ENCODE measurements at regions not wholly inside any gene's neighbourhood (a gene's known extent, or its start where the extent isn't known, plus 50 kb on each side); places are given as distances from the start of the nearest gene placed in this dataset.

DNA sequence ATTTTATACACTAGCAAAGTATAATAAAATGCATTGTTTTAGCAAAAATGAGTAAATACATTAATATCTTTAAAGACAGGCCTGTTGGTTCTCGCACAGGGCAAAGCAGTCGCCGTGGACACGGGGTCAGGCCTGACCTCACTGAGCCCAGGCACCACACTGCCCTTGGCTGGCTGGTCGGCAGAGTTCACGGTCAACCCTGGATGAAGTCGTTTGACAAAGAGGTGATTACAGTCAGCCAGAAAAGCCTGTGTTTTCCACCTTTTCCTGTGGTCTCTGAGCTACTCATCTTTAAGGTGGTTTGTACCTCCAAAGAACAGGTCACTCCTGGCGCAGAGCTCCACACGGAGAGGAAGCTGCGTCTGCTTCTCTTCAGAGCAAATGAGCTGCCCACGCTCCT lies 191.5 kb downstream of the DLL1 start:
- no peaks in the 10 kb centered on the region for H3K36me3 ChIP-seq (ENCODE audit: control insufficient read depth in 4 of 4, insufficient read depth in 4 of 4, low read length in 4 of 4)
- peaks cover 0 to 4% (median 0%) of the 10 kb centered on the region in 4 donors for H3K9me3 ChIP-seq (ENCODE audit: control insufficient read depth in 4 of 4, insufficient read depth in 3 of 4, low read length in 3 of 4)
- TF ChIP-seq, protein P1, sequence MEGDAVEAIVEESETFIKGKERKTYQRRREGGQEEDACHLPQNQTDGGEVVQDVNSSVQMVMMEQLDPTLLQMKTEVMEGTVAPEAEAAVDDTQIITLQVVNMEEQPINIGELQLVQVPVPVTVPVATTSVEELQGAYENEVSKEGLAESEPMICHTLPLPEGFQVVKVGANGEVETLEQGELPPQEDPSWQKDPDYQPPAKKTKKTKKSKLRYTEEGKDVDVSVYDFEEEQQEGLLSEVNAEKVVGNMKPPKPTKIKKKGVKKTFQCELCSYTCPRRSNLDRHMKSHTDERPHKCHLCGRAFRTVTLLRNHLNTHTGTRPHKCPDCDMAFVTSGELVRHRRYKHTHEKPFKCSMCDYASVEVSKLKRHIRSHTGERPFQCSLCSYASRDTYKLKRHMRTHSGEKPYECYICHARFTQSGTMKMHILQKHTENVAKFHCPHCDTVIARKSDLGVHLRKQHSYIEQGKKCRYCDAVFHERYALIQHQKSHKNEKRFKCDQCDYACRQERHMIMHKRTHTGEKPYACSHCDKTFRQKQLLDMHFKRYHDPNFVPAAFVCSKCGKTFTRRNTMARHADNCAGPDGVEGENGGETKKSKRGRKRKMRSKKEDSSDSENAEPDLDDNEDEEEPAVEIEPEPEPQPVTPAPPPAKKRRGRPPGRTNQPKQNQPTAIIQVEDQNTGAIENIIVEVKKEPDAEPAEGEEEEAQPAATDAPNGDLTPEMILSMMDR (IDR thresholded peaks at IDR 0.05; ENCODE audit: control extremely low read depth, extremely low read depth), result no peak
- ATAC-seq (ENCODE audit: insufficient read depth, low FRiP score) (no peak), DNase-seq (no peak)
- H3K27ac ChIP-seq (ENCODE audit: low read depth in 1 of 2, low read length in 1 of 2), result no peak overlapping the region
- no peak overlapping the region for H3K9ac ChIP-seq (ENCODE audit: insufficient read depth in 1 of 2, low read length in 2 of 2)
- no peaks in the 10 kb centered on the region for H3K4me1 ChIP-seq (ENCODE audit: control insufficient read depth in 5 of 5, insufficient read depth in 5 of 5, low read length in 5 of 5)
- 88 to 90% methylated on average over 11 of the region's 11 CpGs for WGBS, 2 donors
- peaks cover 0 to 7% (median 0%) of the 10 kb centered on the region in 3 donors for H3K27me3 ChIP-seq (ENCODE audit: control insufficient read depth in 3 of 3, insufficient read depth in 3 of 3, low read length in 2 of 3)
- H3K4me3 ChIP-seq, result no peak overlapping the region

DNA sequence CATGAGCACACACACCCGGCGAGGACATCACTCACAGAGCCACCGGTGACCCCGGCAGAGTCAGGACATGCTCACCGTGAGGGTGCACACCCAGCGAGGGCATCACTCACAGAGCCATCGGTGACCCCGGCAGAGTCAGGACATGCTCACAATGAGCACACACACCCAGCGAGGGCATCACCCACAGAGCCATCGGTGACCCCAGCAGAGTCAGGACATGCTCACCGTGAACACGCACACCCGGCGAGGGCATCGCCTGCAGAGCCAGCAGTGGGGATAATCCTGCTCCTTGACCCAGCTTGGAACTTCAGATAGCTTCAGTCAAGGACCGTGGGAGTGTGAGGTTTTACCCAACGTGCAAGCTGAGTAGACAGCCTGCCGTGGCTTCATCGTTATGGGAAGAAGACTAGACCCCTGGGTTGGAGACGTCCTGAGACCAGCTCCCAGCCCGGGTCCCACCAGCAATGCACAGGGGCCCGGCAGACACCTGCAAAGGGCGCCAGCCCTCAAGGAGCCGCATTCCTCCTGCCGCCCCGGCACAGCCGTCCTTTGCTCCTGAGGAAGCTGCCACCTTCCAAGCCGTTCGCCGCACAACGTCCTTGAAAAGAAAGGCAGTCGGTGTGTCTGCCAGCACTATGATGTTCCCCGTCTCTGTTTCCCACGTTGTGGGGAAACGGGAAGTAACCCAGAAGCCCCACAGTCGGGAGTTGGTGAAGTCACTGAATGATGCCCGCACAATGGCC lies 192.3 kb downstream of the DLL1 start:
- ATAC-seq (ENCODE audit: insufficient read depth, low FRiP score) (no peak), DNase-seq (no peak)
- TF ChIP-seq, protein P1 (IDR thresholded peaks at IDR 0.05; ENCODE audit: control extremely low read depth, extremely low read depth), result no peak
- H3K27ac ChIP-seq (ENCODE audit: low read depth in 1 of 2, low read length in 1 of 2), result no peak overlapping the region
- WGBS, 2 donors, result 88 to 91% methylated on average over 37 of the region's 37 CpGs
- H3K27me3 ChIP-seq (ENCODE audit: control insufficient read depth in 3 of 3, insufficient read depth in 3 of 3, low read length in 2 of 3), result peaks cover 0 to 7% (median 0%) of the 10 kb centered on the region in 3 donors
- no peaks in the 10 kb centered on the region for H3K4me1 ChIP-seq (ENCODE audit: control insufficient read depth in 5 of 5, insufficient read depth in 5 of 5, low read length in 5 of 5)
- H3K9ac ChIP-seq (ENCODE audit: insufficient read depth in 1 of 2, low read length in 2 of 2), result no peak overlapping the region
- no peak overlapping the region for H3K4me3 ChIP-seq
- H3K9me3 ChIP-seq (ENCODE audit: control insufficient read depth in 4 of 4, insufficient read depth in 3 of 4, low read length in 3 of 4), result peaks cover 0 to 4% (median 0%) of the 10 kb centered on the region in 4 donors
- H3K36me3 ChIP-seq (ENCODE audit: control insufficient read depth in 4 of 4, insufficient read depth in 4 of 4, low read length in 4 of 4), result no peaks in the 10 kb centered on the region

DNA sequence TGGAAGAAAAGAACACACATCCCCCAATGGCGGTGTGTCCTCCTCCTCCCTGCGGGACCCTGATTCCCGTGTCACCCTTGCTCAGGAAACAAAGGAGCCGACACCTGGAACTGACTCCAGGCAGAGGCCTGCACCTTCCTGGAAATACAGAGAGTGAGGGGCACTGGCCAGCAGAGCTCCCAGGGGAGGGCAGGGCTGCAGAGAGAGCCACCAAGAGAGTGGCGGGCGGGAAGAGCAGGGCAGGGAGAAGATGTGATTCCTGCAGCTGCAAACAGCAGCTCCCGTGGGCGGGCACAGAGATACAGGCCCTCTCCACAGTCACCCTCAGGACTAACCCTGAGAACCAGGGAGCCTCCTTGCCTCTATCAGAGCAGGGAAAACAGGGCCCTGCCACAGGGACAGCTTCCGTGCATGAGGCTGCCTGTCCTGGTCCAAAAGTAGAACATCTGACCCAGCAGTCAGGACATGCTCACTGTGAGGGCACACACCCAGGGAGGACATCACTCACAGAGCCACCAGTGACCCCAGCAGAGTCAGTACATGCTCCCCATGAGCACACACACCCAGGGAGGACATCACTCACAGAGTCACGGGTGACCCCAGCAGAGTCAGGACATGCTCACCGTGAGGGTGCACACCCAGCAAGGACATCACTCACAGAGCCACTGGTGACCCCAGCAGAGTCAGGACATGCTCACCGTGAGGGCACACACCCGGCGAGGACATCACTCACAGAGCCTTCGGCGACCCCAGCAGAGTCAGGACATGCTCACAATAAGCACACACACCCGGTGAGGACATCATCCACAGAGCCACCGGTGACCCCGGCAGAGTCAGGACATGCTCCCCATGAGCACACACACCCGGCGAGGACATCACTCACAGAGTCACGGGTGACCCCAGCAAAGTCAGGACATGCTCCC lies 193.1 kb downstream of the DLL1 start:
- H3K9ac ChIP-seq (ENCODE audit: insufficient read depth in 1 of 2, low read length in 2 of 2), result no peak overlapping the region
- TF ChIP-seq, protein P1 (IDR thresholded peaks at IDR 0.05; ENCODE audit: control extremely low read depth, extremely low read depth), result no peak
- 79 to 90% methylated on average over 20 to 22 of the region's 22 CpGs for WGBS, 2 donors
- no peak for DNase-seq
- no peak overlapping the region for H3K4me3 ChIP-seq
- H3K36me3 ChIP-seq (ENCODE audit: control insufficient read depth in 4 of 4, insufficient read depth in 4 of 4, low read length in 4 of 4), result no peaks in the 10 kb centered on the region
- no peak for ATAC-seq (ENCODE audit: insufficient read depth, low FRiP score)
- H3K27ac ChIP-seq (ENCODE audit: low read depth in 1 of 2, low read length in 1 of 2), result no peak overlapping the region
- no peaks in the 10 kb centered on the region for H3K4me1 ChIP-seq (ENCODE audit: control insufficient read depth in 5 of 5, insufficient read depth in 5 of 5, low read length in 5 of 5)
- peaks cover 0 to 7% (median 0%) of the 10 kb centered on the region in 3 donors for H3K27me3 ChIP-seq (ENCODE audit: control insufficient read depth in 3 of 3, insufficient read depth in 3 of 3, low read length in 2 of 3)
- H3K9me3 ChIP-seq (ENCODE audit: control insufficient read depth in 4 of 4, insufficient read depth in 3 of 4, low read length in 3 of 4), result peaks cover 0 to 4% (median 0%) of the 10 kb centered on the region in 4 donors

Measured in lung (tissue), 11 donors.